ENCODE measurements at regions not wholly inside any gene's neighbourhood (a gene's known extent, or its start where the extent isn't known, plus 50 kb on each side); places are given as distances from the start of the nearest gene placed in this dataset.

GRCh38 chr2:39849982-39850526 lies 71.0 kb upstream of the THUMPD2 start:
- TF ChIP-seq POLR2A (IDR thresholded peaks at IDR 0.05; ENCODE audit: extremely low read depth, insufficient read length) (no peak), MAX (IDR thresholded peaks at IDR 0.05; ENCODE audit: low read depth, low read length) (no peak), CTCF (IDR thresholded peaks at IDR 0.05; ENCODE audit: low read depth, low read length) (no peak), MYC (IDR thresholded peaks at IDR 0.05; ENCODE audit: low read depth, low read length) (no peak)
- no peak for DNase-seq (ENCODE audit: low read depth)
- no peak overlapping the region for H3K4me3 ChIP-seq (ENCODE audit: low read depth, low read length)

DNA sequence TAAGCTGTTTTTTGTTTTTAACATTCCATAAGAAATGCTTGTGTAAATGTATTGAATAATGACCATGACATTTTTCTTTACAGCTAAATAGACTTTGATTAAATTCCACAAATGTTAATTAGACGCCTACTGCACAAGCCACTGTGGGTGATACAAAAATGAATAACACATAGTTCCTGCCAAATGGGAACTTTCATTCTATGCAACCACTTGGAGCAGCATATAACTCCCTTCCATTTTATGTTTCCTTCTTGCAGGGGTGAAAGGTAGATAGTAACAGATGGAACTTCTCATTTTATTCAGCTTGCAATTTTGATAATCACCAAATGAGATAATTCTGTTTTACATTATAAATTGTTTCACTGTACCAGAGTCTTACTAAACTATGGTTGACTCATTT lies 70.0 kb upstream of the THUMPD2 start:
- no peak overlapping the region for H3K4me3 ChIP-seq (ENCODE audit: low read depth, low read length)
- no peak for DNase-seq (ENCODE audit: low read depth)
- no peak for TF ChIP-seq POLR2A (IDR thresholded peaks at IDR 0.05; ENCODE audit: extremely low read depth, insufficient read length)

DNA sequence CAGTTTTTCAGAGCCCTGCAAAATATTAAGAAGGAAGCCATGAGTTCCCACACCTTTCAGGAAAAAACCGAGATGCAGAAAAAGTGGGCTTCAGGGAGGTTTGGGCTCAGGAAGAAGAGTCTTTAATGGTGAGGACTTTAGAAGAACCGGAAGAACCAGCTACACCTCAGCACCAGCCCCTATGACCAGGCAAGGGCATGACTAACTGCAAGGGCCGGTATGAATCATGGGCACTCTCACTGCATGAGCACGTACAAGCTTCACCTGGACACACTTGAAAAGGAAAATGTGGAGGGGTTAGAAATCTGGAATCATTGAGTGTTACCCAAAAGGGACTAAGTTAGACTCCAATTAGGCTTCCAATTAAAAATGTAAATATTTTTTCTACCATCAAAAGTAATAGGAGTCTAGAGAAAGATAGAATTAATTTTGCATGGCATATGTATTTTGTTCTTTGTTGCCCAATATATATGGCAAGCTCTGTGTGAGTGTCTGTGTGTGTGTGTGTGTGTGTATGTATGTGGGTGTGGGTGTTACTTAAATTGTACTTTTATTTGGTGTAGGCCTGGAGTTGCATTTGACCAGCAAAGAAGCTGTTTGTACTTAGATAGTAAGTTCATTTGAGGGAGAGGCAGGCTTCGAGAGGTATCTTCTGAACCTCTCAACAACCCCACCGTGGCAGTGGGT lies 66.5 kb upstream of the THUMPD2 start:
- no peak for DNase-seq (ENCODE audit: low read depth)
- TF ChIP-seq MAX (IDR thresholded peaks at IDR 0.05; ENCODE audit: low read depth, low read length) (no peak), CTCF (IDR thresholded peaks at IDR 0.05; ENCODE audit: low read depth, low read length) (no peak), POLR2A (IDR thresholded peaks at IDR 0.05; ENCODE audit: extremely low read depth, insufficient read length) (no peak), MYC (IDR thresholded peaks at IDR 0.05; ENCODE audit: low read depth, low read length) (no peak)
- H3K4me3 ChIP-seq (ENCODE audit: low read depth, low read length), result no peak overlapping the region

DNA sequence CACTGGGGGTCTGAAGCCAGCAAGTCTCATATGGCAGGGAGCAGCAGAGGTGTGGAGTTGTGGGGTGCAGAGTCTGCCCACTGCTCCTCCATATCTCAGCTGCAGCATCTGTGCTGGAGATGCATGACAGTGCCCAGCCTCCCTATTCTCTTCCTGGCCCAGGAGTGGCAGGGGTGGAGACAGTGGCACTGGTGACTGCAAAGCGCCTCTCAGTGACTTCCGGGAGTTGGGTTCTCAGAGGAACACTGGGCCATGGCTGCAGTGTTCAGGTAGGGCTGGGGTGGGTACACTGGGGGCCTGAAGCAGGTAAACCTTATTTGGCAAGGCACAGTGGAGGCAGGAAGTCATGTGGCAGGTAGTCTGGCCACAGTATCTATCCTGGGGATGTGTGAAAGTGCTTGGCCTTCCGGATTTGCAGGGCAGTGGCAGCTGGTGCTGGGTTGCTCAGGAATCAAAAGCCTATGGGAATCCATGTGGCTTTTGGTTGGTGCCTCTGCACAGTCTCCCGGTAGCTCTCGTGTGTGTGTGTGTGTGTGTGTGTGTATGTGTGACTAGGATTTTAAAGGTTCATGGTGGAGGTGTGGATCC lies 60.3 kb upstream of the THUMPD2 start:
- TF ChIP-seq CTCF (IDR thresholded peaks at IDR 0.05; ENCODE audit: low read depth, low read length) (no peak), MAX (IDR thresholded peaks at IDR 0.05; ENCODE audit: low read depth, low read length) (no peak), MYC (IDR thresholded peaks at IDR 0.05; ENCODE audit: low read depth, low read length) (no peak), POLR2A (IDR thresholded peaks at IDR 0.05; ENCODE audit: extremely low read depth, insufficient read length) (no peak)
- no peak overlapping the region for H3K4me3 ChIP-seq (ENCODE audit: low read depth, low read length)
- DNase-seq (ENCODE audit: low read depth), result no peak

GRCh38 chr2:39838589-39838988 lies 59.5 kb upstream of the THUMPD2 start:
- no peak overlapping the region for H3K4me3 ChIP-seq (ENCODE audit: low read depth, low read length)
- no peak for TF ChIP-seq CTCF (IDR thresholded peaks at IDR 0.05; ENCODE audit: low read depth, low read length)
- no peak for TF ChIP-seq MYC (IDR thresholded peaks at IDR 0.05; ENCODE audit: low read depth, low read length)
- TF ChIP-seq MAX (IDR thresholded peaks at IDR 0.05; ENCODE audit: low read depth, low read length), result no peak
- no peak for TF ChIP-seq POLR2A (IDR thresholded peaks at IDR 0.05; ENCODE audit: extremely low read depth, insufficient read length)
- no peak for DNase-seq (ENCODE audit: low read depth)

DNA sequence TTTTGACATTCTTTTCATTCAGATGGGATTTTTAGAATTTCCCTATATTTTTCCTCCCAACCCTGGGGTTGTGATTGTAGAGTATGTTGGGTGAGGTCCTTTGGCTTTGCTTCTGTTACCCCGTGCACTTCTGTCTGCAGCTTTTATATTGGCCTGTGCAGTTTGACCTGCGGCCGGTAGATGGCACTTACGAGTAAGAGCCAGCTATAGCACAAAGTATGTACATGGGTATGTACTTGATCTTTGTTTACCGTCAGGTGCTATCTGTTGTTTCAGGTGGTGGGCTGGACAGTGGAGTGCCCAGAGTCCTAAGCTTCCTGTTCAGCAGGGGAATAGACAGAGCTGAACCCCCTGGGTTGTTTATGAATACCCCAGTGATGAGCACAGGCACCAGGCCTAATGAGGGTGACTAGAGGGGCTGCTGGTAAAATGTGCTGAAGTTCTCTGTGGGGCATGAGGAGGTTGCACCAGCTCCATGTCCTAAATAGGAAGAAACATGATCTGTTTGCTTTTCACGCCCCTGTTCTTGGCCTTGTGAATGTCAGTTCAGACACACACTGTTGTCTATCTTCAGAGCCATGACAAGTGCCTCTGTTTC lies 58.9 kb upstream of the THUMPD2 start:
- TF ChIP-seq CTCF (IDR thresholded peaks at IDR 0.05; ENCODE audit: low read depth, low read length), result peak; percentile 95
- no peak for TF ChIP-seq MYC (IDR thresholded peaks at IDR 0.05; ENCODE audit: low read depth, low read length)
- no peak overlapping the region for H3K4me3 ChIP-seq (ENCODE audit: low read depth, low read length)
- peak; percentile 57 for DNase-seq (ENCODE audit: low read depth)

Measured in NB4 (cell line).